HG03025 (cell line): ENCODE measurements at regions not wholly inside any gene's neighbourhood (a gene's known extent, or its start where the extent isn't known, plus 50 kb on each side); places are given as distances from the start of the nearest gene placed in this dataset.

Source experiments
- ATAC-seq: cut with Tn5 transposase; IDR thresholded peaks from one replicate; pipeline ENCODE4 v1.9.1; 2021; ENCODE audit warnings: mild to moderate bottlenecking, moderate library complexity; ENCODE audit not compliant: unreplicated experiment, low FRiP score

DNA sequence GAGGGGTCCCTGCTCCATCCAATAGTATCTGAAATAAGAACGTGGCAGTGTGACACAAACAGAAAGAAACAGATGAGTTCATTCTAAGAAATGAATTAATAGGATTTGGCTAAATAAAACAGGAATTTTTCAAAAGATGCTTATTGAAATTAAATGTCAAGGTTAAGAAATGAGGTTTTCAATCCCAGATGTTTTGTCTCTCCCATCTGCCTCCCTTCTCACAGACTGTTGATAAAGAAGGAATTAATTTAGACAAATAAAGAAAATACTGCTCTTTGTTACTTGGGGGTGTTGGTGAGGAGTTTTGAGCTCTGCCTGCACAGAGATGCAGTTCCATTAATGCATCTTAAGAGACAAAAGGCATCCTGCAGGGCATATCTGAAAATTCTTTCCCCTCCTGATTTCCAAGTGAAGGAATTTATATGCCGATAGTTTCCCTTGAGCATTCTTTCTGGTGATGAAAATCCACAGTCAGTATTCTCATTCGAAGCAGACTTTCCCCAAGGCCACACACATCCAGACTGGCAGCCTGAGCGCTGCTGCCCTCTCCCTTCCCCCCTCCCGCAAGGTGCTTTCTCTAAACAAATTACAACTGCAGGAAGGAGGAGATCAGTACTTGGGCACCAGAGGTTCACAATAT, 385.4 kb upstream of the RND3 start:
- no peak for ATAC-seq

DNA sequence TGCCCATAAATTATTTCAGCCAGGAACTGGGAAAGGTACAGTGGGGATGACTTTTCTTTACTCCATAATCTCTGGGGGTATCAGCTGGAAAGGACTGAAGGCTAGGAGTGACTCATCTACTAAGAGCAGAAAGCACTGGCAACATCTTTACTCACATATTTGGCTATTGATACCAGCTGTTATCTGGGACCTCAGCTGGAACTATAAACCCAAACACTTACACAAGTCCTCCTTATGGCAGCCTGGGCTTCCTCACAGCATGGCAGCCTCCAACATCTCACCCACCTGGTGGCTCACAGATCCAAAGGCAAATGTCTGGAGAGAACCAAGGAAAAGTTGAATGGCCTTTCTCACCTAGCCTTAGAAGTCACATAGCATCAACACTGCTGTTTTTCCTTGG, 379.0 kb upstream of the RND3 start:
- no peak for ATAC-seq

DNA sequence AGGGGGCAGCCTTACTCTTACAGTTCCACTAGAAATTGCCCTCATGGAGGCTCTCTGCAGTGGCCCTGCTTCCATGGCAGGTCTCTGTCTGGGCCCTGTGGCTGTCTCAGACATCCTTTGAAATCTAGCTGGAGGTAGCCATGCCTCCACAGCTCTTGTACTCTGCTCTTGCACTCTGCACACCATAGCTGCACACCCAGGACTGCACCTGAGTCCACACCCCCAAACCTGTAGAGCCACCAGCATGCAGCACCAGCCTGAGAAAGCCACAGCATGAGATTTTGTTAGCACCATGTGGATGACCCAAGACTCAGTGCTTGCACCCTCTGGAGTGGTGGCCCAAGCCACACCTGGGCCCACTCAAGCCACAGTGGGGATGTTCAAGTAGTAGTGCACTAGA, 376.2 kb upstream of the RND3 start:
- ATAC-seq, result no peak

DNA sequence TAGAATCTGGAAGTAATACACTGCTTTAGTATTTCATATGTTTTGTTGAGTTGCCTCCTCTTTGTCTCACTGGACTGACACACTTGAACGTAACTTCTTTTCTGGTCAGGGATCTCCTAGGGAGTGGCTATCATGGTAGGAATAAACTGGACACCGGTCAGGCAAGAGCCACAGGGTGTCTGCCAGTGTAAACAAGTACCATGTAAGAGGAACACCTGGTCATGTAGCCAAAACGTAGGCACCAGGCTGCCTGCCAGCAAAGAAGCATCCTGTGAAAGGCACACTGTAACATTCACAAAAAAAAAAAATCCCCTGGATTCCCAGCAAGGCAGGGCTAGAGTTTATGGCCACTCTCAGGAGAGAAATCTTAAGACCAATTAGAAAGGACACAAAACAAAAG, 372.8 kb upstream of the RND3 start:
- ATAC-seq, result no peak

DNA sequence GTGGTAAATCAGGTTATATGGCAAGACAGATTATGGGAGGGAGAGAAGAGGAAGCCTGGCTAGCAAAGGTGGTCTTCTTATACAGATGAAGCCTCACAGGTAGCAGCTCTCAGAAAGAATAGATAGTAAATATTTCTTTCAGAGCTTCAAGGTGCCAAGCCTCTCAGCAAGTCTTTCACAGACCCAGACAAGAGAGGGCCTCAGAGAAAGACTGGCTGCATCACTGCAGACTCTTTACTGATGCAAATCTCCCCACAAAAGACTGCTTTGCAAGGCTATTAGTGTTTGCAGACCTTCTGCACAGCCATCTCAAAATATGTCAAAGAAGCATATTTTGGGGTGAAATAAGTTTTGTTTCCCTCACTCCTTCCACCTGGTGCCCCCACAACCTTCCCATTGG, 372.4 kb upstream of the RND3 start:
- no peak for ATAC-seq

DNA sequence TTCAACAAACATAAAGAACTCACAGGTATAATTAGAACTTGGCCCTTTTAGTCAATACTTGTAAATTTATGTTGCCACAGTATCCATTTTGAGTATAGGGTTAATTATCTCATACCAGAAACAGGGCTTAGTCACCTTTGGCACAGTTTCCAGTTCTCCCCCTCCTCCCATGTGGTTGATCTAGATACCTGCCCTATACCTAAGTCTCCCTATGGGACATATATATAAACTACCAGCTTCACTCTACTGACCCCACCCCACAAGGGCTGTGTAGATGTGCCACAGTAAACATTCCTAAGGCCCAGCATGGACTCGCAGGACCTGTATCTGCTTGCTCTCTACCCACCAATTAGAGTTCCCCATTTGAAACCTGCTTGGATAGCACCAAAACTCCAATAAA, 371.7 kb upstream of the RND3 start:
- ATAC-seq, result no peak

DNA sequence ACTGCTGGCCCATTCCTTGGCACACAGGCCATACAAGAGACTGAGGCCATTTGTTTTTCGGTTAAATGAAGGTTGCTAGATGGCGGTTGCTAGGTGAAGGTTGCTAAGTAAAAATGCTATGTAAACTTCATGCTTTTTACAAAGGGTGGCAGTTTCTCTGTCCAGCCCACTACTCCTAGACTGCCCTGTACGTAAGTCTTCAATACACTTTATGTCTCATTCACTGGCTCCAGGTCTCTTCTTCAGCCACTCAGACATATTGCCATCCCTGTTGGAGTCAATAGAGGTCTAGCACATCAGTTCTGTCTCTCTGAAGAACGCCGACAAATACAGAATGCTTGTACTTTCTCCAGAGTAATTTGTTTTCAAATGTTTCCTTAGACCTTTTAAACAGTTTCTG, 370.9 kb upstream of the RND3 start:
- no peak for ATAC-seq

DNA sequence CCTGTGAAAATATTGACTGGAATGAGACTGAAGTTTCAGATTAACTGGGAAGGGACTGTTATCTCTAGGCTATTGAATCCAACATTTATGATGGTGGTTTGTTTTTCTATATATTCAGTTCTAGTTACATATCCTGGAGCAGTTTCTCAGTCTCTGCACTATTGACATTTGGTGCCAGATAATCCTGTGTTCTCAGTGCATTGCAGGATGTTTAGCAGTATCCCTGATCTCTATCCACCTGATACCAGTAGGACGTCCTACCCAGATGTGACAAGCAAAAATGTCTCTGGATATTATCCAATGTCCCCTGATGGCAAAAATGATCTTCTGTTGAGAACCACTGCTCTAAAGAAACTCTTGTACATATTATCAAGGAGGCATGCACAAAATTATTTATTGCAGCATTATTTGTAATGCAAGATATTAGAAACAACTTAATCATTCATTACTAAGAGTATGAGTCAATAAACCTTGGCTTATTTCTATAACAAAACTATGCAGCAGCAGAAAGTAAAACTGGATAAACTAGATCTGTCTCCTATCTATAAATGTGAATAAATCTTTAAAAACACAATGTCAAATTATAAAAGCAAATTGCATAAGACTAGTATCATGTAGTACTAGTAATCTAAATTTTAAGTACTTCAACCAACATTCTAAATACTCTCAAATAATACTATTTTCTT, 369.3 kb upstream of the RND3 start:
- ATAC-seq, result no peak

DNA sequence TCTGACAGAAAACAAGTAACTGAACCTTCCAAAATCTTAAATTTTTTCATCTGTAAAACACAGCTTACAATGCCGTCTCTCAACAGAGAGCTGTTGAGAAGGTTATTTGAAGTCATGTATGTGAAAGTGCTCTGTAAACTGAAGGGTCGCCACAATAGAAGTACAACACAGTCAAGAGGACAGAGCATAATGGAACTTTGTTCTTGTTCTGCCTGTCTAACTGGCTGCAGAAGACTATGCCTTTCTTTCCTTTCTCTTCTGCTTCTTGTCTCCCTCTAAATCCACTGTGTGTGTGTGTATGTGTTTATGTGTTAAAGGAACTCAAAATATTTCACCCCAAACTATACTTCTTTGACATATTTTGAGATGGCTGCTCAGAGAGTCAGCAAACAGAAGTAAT, 365.8 kb upstream of the RND3 start:
- no peak for ATAC-seq

DNA sequence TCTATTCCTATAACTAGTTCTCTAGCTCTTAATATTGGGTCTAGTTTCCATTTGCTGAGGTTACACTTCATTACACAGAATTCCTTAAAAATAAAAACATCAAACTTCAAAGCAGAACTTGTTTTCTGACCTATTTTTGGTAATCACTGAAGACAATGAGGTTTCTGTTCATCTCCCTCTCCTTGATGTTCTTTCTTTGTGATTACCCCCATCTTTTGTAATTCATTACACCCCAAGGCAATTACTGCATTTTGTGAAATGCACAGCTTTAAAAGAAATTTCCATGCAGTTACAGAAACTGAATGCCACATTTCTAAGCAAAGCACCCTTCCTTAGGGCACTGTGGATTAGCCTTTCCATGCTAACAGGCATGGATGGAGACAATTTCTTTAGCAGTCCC, 363.2 kb upstream of the RND3 start:
- ATAC-seq, result no peak

DNA sequence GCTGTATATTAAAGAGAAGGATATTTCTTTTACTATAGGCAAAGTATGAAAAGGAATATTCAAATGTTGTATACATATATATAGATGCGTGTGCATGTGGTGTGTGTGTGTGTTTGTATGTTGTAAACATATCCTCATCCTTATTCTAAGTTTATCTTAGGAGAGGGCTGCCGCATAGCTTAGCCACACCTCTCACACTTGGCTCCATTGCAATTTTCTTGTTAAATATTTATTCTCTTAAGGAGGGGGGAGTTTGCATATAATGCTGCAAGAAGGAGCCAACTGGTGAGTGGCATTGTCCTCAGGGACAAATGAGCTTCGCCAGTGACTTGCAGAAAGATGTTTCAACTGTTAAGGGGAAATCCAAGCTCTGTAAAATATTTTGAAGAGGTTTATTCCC, 360.1 kb upstream of the RND3 start:
- ATAC-seq, result no peak

DNA sequence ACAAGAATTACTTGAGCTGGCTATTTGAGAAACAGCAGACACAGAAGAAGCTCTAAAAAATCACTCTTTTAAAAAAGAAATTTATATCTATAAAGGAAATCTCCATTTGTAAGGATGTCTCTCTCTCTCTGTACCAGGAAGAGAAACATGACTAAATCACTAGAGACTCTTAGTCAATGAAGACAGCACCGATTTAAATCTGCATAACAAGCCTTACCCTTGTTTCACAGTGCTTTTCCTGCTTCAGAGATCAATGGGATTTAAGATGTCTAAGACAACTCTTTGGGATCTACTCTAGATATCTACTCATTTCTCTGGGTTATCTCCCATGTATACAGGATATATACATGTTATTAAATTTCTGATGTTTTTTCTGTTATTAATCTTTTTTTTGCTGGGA, 359.2 kb upstream of the RND3 start:
- no peak for ATAC-seq

DNA sequence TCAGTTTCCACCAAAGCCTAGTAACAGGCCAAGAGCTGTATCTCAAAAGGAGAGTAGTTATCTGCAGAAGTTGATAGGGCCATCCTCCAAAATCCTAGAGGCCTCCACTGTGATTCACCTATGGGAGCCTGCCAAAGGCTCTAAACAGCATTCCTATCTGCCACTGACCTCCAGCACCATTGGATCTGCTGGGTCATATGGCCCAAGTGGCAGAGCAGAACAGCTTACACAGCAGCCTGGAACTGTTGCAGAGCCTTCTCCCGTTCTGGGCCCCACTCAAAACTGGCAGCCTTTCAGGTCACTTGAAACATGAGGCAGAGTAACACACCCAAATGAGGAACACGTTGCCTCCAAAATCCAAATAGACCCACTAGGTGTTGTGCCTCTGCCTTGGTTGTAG, 345.2 kb upstream of the RND3 start:
- ATAC-seq, result no peak

DNA sequence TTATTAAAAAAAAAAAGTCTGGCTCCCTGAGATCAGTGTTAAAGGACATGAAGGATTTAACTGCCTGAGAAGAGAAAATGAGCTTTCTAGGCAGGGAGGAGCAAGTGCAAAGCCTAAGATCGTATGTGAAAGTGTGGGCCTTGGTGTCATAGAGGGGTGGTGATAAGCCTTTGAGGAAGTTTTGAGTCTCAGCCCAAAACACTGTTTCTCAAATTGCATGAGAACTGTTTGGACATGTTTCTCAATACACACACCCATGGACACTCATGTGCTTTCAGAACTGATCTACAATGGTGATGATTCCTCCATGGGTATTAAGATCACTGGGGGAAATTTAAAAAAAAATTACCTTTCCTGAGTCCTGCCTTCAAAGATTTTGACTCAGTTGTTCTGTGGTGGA, 336.7 kb upstream of the RND3 start:
- ATAC-seq, result no peak

DNA sequence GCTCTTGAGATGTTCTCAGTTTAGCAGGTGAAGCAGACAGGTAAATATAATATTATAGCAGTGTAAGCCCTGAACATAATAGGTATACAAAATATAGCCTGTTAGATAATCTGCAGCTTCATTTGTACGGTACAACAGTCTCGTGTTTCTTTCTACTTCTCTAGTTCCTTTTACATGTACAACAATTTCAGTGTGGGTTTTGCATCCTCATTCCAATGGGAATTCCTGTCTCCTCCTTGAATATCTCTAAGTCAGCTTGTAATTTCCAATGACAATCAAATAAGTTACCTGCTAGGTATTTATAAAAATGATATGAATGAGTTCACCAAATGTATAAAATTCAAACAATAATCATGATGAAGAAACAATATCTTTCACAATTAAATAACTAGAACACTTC, 330.0 kb upstream of the RND3 start:
- no peak for ATAC-seq

DNA sequence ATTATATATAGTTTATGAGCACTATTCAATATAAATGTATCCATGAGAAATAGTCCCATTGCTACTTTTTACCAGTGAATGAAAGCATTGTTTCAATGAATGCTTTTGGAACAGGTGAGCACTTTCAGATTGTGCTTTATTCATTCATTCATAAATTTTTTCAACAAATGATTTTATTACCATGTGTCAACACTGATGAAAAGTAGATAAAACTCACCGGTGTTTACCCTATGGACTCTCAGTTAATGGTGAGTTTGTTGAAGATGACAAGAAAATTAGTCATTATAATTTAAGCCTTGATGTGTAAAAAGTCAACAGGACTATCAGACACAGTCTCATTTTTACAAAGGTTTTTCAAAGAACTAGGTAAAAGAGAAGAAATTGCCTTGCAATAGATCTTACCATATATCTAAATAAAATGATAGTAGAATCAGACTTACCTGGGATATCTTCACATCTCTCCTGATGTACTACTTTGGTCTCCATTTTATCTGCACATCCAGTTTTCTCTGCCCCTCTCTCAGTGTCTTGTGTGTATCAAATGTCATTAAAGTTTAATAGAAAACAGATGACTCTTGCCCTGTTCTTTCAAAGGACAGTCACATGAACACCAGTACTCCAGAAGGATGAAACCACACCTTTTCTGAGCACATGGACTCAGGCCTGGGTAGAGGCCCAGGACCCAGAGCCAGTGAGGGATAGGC, 325.3 kb upstream of the RND3 start:
- ATAC-seq, result no peak

DNA sequence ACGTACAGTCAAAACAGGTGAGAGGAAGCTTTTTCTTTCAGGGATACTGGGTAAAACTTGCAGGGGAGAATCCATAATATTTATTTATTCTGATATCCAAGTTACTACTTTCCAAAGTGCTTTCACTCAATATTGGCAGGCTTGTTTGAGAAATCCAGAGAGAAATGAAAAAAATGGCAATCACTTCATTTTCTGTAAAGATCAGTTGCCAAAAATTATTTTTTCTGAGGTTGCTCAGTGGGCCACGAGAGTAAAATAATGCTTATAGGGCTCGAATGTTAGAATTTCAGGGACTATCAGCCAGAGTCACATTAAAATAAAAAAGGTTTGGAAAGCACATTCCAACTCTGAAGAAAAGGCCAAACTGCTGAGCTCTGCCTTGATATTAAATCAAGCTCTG, 324.6 kb upstream of the RND3 start:
- ATAC-seq, result no peak

DNA sequence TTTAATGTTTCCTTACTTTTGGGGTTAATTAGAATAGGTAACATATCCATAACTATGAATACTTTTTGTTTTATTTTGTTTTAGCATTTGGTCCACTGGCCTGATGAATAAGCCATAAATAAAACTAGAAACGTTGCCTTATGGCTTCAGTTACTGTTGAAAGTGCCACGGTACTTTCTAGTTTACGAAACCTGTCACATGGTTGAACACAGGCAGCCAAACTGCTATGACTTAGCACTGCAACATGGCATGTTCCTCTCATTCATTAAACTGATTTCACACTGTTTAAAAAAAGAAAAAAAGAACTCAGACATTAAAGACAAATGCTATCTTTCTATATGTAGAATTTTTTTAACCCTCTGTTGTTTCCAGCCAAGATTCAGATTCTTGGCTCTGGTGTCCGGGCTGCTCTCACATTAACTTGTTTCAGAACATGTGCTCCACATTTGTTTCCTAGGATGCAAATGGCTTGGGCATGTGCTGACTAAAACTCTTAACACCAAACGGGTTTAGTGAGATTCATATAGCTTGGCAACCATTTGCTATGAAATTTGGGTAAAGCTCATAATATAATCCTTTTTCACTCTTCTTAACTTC, 323.9 kb upstream of the RND3 start:
- ATAC-seq, result peak; percentile 58

DNA sequence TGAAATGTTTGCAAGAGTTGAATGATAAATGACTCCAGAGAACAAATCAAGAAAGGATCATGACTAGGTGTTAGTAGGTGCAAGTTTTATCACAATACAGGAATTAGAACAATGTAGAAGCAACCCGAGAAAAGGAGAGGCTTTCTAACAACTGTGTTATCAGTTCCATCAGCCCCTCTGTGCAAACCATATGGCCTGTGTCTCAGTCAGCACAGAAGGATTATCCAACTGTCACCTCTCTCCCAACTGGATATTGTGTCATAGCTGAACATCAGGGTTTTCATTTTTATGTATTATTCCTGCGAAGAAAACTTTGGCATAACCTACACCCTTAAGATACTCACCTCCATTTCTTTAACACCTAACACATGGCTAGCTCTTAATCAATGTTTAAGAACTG, 321.6 kb upstream of the RND3 start:
- no peak for ATAC-seq

DNA sequence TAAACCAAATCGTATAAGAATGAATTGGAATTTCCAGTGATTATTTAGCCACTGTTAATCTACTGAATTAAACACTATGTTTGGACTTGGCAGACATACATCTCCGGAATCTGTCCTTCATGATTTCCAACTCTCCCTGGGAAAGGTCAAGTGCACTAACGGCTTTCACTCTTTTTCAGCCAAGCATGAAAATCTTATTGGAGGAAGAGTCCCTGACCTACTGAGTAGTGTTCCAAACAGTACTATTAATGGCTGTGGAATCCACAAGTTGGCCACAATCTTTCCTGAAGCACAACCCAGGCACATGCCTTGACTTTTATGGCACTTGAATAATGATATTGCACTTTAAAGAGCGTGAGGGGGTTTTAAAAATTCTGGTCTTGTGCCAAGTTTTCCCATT, 318.9 kb upstream of the RND3 start:
- no peak for ATAC-seq

DNA sequence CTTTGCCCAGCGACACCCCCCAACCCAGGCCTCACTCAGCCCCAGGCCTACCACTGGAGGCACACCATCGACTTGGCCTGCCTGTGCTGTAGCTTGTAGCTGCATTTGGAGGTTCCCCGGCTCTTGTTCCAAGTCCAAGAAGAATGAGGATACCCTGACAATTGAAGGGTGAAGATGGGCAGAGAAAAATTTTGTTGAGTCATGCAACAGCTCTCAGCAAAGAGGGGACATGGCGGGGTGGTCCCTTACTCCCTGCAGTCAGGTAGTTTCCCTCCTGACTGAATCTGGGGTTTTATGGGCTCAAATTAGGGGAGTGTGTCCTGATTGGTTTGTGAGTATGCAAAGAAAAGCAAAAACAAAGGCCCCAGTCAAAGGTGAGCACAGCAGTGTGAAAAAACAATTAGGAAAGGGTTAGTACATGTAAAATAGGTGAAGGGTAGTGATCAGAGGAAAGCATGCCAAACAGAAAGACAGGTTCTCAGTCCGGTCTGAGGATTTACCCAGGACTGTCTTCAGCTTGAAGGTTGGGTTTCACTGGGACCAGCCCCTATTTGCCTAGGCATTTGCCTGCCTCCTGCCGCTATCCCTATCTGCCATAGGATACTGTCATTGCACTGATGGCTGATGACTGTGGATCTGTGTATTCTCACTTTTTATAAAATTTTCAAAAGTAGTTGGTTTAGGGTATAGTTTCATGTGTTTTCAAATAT, 316.4 kb upstream of the RND3 start:
- ATAC-seq, result no peak
